CD14-positive monocyte (primary cell): ENCODE measurements at regions not wholly inside any gene's neighbourhood (a gene's known extent, or its start where the extent isn't known, plus 50 kb on each side); places are given as distances from the start of the nearest gene placed in this dataset.
A peak's percentile ranks its signal among the peaks of the same experiment; 100 is the strongest.

ENCODE experiments used
- DNase-seq, 3 donors: peaks; one replicate each; pipeline ENCODE4 v3.0.0-alpha.2; 2011 to 2022
- H2AFZ ChIP-seq: 2 replicates; pipeline ENCODE4 v1.6.0; 2012; ENCODE audit warnings: mild to moderate bottlenecking, low read depth, low read length, inconsistent platforms; ENCODE audit not compliant: insufficient read depth, poor library complexity, severe bottlenecking
- H3K27ac ChIP-seq, 2 donors: 1 replicate in 1 of 2; 2 replicates in 1 of 2; pipeline ENCODE4 v1.5.1; 2012 to 2013; ENCODE audit warnings: low read length in 2 of 2, control low read depth in 1 of 2, inconsistent platforms in 1 of 2, low read depth in 1 of 2, mild to moderate bottlenecking in 1 of 2
- H3K27me3 ChIP-seq, 2 donors: one replicate each; pipeline versions ENCODE4 v1.6.0 to v1.6.1; 2011 to 2013; ENCODE audit warnings: low read length in 2 of 2; ENCODE audit not compliant: control insufficient read depth in 2 of 2, insufficient read depth in 2 of 2
- H3K36me3 ChIP-seq, 2 donors: replicated peaks in 1 of 2; 1 replicate in 1 of 2; 2 replicates in 1 of 2; pipeline versions ENCODE4 v1.5.1 to v1.6.1; 2012 to 2013; ENCODE audit warnings: low read length in 2 of 2, control low read depth in 1 of 2, inconsistent platforms in 1 of 2, mild to moderate bottlenecking in 1 of 2; ENCODE audit not compliant: insufficient read depth in 2 of 2, control insufficient read depth in 1 of 2
- H3K4me1 ChIP-seq, 2 donors: 1 replicate in 1 of 2; 2 replicates in 1 of 2; pipeline versions ENCODE4 v1.5.1 to v1.6.1; 2012 to 2013; ENCODE audit warnings: low read length in 2 of 2, control low read depth in 1 of 2, inconsistent platforms in 1 of 2, mild to moderate bottlenecking in 1 of 2, moderate library complexity in 1 of 2; ENCODE audit not compliant: insufficient read depth in 2 of 2, control insufficient read depth in 1 of 2
- H3K4me2 ChIP-seq: replicated peaks from 2 replicates; pipeline ENCODE3; 2012; ENCODE audit warnings: low read length, moderate library complexity, mild to moderate bottlenecking; ENCODE audit not compliant: poor library complexity, severe bottlenecking; ENCODE audit errors: extremely low read depth
- H3K4me3 ChIP-seq, 3 experiments: fragments of 200-600 bp in 1 of 3; sonication (generic) in 1 of 3; replicated peaks in 1 of 3; 1 replicate in 2 of 3; 2 replicates in 1 of 3; pipeline ENCODE4 v1.5.1; 2011 to 2013; ENCODE audit warnings: low read length in 3 of 3, mild to moderate bottlenecking in 3 of 3, control low read depth in 2 of 3, low read depth in 2 of 3, inconsistent platforms in 1 of 3, moderate library complexity in 1 of 3
- H3K79me2 ChIP-seq: 2 replicates; pipeline ENCODE4 v1.6.0; 2012; ENCODE audit warnings: mild to moderate bottlenecking, control low read depth, inconsistent platforms, low read length, moderate library complexity; ENCODE audit not compliant: insufficient read depth
- H3K9ac ChIP-seq: 2 replicates; pipeline ENCODE4 v1.6.0; 2017; ENCODE audit warnings: low read length, mild to moderate bottlenecking; ENCODE audit not compliant: insufficient read depth, poor library complexity, severe bottlenecking
- H3K9me3 ChIP-seq, 2 donors: replicated peaks in 1 of 2; 1 replicate in 1 of 2; 2 replicates in 1 of 2; pipeline versions ENCODE4 v1.5.1 to v1.6.1; 2012 to 2013; ENCODE audit warnings: low read length in 2 of 2, control low read depth in 1 of 2; ENCODE audit not compliant: control insufficient read depth in 1 of 2, insufficient read depth in 1 of 2
- H4K20me1 ChIP-seq: 2 replicates; pipeline ENCODE4 v1.6.0; 2012; ENCODE audit warnings: mild to moderate bottlenecking, low read length, control low read depth, moderate library complexity; ENCODE audit not compliant: insufficient read depth
- H3K27ac Mint-ChIP-seq, 7 donors: one replicate each; pipeline ENCODE4 v1.8.0; 2020; ENCODE audit warnings: mild to moderate bottlenecking in 7 of 7, mixed read lengths in 7 of 7, moderate library complexity in 6 of 7, inconsistent platforms in 2 of 7
- H3K27me3 Mint-ChIP-seq, 3 donors: one replicate each; pipeline ENCODE4 v1.8.0; 2021 to 2022; ENCODE audit warnings: low read depth in 3 of 3, mild to moderate bottlenecking in 3 of 3, mixed read lengths in 3 of 3, moderate library complexity in 3 of 3, inconsistent platforms in 1 of 3
- H3K36me3 Mint-ChIP-seq, 2 donors: one replicate each; pipeline ENCODE4 v1.8.0; 2020; ENCODE audit warnings: mixed read lengths in 2 of 2, inconsistent platforms in 1 of 2, mild to moderate bottlenecking in 1 of 2
- H3K4me1 Mint-ChIP-seq: one replicate; pipeline ENCODE4 v1.8.0; 2020; ENCODE audit warnings: mild to moderate bottlenecking, mixed read lengths
- H3K4me3 Mint-ChIP-seq, 2 donors: one replicate each; pipeline ENCODE4 v1.8.0; 2020; ENCODE audit warnings: mild to moderate bottlenecking in 2 of 2, mixed read lengths in 2 of 2, moderate library complexity in 1 of 2
- H3K9me3 Mint-ChIP-seq, 7 donors: one replicate each; pipeline ENCODE4 v1.8.0; 2020 to 2022; ENCODE audit warnings: mixed read lengths in 7 of 7, mild to moderate bottlenecking in 6 of 7, moderate library complexity in 6 of 7, inconsistent platforms in 2 of 7
- WGBS: methylation state at CpG from one replicate; pipeline ENCODE4 v1.1.5; 2013; ENCODE audit warnings: missing lambda C conversion rate; ENCODE audit not compliant: insufficient coverage; 5-methylcytosine and 5-hydroxymethylcytosine counted together
- intact Hi-C, 2 donors: fragments of 100-400 bp; cut with micrococcal nuclease; formaldehyde crosslinking; loops; one replicate each; pipeline versions ENCODE4 v1.15.0 to v1.15.1; 2023
- TF ChIP-seq, protein P1 (sequence below): fragments of 200-600 bp; IDR thresholded peaks from one replicate; pipeline ENCODE4 v1.8.0; 2022; ENCODE audit warnings: antibody characterized with exemption, mild to moderate bottlenecking

DNA sequence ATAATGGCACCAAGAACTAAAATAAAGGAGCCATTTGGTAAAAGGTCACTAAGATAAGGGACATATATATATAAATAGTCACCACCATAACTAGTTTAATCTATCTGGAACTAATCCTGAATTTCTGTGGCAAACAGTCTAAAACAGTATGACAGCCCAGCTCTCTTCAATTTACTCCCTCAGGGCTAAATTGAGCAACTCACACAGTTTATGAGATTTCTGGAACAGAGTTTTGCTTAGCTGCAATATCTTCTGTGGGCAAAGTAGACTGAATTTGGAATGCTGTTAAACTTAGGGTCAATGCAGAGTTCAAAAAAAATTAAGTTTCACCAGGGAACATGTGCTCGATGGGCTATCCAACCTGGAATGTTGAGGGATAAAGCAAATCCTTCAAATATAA, 70.1 kb upstream of the VEPH1 start:
- H3K27me3 ChIP-seq, result no peaks in the 10 kb centered on the region
- WGBS, result 100% methylated on average over 1 of the region's 1 CpG
- H3K79me2 ChIP-seq, result no peaks in the 10 kb centered on the region
- H3K27ac Mint-ChIP-seq, result no peak overlapping the region
- no peaks in the 10 kb centered on the region for H3K4me1 ChIP-seq
- TF ChIP-seq, protein P1, sequence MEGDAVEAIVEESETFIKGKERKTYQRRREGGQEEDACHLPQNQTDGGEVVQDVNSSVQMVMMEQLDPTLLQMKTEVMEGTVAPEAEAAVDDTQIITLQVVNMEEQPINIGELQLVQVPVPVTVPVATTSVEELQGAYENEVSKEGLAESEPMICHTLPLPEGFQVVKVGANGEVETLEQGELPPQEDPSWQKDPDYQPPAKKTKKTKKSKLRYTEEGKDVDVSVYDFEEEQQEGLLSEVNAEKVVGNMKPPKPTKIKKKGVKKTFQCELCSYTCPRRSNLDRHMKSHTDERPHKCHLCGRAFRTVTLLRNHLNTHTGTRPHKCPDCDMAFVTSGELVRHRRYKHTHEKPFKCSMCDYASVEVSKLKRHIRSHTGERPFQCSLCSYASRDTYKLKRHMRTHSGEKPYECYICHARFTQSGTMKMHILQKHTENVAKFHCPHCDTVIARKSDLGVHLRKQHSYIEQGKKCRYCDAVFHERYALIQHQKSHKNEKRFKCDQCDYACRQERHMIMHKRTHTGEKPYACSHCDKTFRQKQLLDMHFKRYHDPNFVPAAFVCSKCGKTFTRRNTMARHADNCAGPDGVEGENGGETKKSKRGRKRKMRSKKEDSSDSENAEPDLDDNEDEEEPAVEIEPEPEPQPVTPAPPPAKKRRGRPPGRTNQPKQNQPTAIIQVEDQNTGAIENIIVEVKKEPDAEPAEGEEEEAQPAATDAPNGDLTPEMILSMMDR, result no peak
- H3K4me3 ChIP-seq, result no peak overlapping the region
- no peaks in the 10 kb centered on the region for H4K20me1 ChIP-seq
- H3K27me3 Mint-ChIP-seq, result peaks cover 0 to 1% (median 0%) of the 10 kb centered on the region in 3 donors
- no peaks in the 10 kb centered on the region for H3K4me1 Mint-ChIP-seq
- no peak overlapping the region for H3K4me2 ChIP-seq
- H3K9me3 ChIP-seq, result no peaks in the 10 kb centered on the region
- H3K4me3 Mint-ChIP-seq, result no peak overlapping the region
- no peaks in the 10 kb centered on the region for H3K9me3 Mint-ChIP-seq
- no peak overlapping the region for H3K27ac ChIP-seq
- no peaks in the 10 kb centered on the region for H3K36me3 Mint-ChIP-seq
- intact Hi-C loops, result no loop called here
- no peak overlapping the region for H2AFZ ChIP-seq
- H3K9ac ChIP-seq, result no peak overlapping the region
- no peak for DNase-seq
- no peaks in the 10 kb centered on the region for H3K36me3 ChIP-seq

DNA sequence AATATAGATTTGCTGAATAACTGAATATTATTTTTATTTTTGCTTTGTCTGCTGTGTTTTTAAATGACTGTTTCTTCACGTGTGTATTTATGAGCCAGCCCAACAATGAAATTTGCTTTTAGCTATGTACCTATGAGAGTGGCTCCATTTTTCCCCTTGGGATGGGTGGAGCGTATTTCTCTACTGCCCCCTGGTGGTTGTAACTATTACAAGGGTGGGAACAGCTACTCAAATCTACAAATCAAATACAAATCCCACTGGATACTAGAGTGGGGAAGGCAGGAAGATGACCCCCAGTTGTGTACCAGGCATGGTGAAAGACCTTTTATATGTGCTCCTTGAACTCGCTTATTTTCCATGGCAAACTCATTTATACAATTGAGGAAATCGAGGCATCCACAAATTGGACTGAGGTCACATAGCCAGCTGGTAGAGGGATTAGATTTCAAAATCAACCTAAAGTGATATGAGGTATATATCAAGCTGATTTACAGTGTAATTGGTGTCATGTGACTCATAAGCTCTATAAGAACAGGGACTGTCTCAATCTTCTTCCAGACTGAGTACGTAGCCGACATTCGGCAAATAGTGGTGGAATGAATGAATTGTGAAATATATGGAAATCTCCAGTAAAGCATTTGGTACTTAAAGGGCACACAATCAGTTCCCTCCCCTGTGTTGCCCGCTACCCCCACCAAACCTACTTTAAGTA, 69.5 kb upstream of the VEPH1 start:
- WGBS, result no CpG with 5 or more reads among the region's 8 CpGs
- H3K4me2 ChIP-seq, result no peak overlapping the region
- no peak overlapping the region for H2AFZ ChIP-seq
- H4K20me1 ChIP-seq, result no peaks in the 10 kb centered on the region
- no peak overlapping the region for H3K4me3 ChIP-seq
- TF ChIP-seq, protein P1, result peak; percentile 84
- Mint-ChIP-seq H3K27ac (no peak overlapping the region), H3K4me1 (no peaks in the 10 kb centered on the region), H3K4me3 (no peak overlapping the region), H3K36me3 (no peaks in the 10 kb centered on the region), H3K9me3 (no peaks in the 10 kb centered on the region), H3K27me3 (peaks cover 0 to 1% (median 0%) of the 10 kb centered on the region in 3 donors)
- DNase-seq, result peak; percentile 18 to 44 (median 35)
- no peak overlapping the region for H3K27ac ChIP-seq
- no peaks in the 10 kb centered on the region for H3K79me2 ChIP-seq
- H3K36me3 ChIP-seq, result no peaks in the 10 kb centered on the region
- H3K27me3 ChIP-seq, result no peaks in the 10 kb centered on the region
- H3K9me3 ChIP-seq, result no peaks in the 10 kb centered on the region
- intact Hi-C loops, result no loop called here
- no peaks in the 10 kb centered on the region for H3K4me1 ChIP-seq
- no peak overlapping the region for H3K9ac ChIP-seq
